Coronary artery (tissue), 2 donors: ENCODE measurements at regions not wholly inside any gene's neighbourhood (a gene's known extent, or its start where the extent isn't known, plus 50 kb on each side); places are given as distances from the start of the nearest gene placed in this dataset.
"Not testable (repeated sequence)": the region's sequence is repeated elsewhere in the genome, so short reads cannot be mapped to it uniquely, and the experiment has no call there.

Source experiments
- DNase-seq: peaks from one replicate; pipeline ENCODE4 v3.0.0-alpha.2; 2017; ENCODE audit warnings: low spot score
- H3K27ac ChIP-seq, 2 donors: fragments of 200-600 bp; sonication (generic); one replicate each; pipeline ENCODE4 v1.5.1; 2016 to 2019
- H3K4me3 ChIP-seq: fragments of 200-600 bp; sonication (generic); 2 replicates; pipeline ENCODE4 v1.5.1; 2016; ENCODE audit warnings: mild to moderate bottlenecking, moderate library complexity
- TF ChIP-seq, protein P1 (sequence below): fragments of 200-600 bp; sonication (generic); IDR thresholded peaks from one replicate; pipeline ENCODE4 v1.5.1; 2019; ENCODE audit warnings: antibody characterized with exemption

DNA sequence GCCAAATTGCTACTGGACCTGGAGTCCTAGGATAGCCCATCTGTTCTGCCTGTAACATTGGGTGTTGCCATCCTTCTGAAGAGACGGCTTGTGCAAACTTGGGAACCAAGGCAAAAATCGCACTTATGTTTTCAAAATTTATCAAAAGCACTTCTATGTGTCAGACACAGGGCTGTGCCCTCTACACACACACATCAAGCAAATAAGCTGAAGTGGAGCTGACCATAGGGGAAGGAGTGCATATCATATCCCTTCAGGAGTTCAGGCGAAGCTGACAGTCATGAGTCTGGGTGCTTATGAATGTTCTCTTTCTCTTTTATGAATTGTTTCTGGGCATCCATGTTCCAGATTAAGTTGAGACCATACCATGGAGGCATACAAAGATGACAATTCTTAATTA lies 247.9 kb downstream of the CYRIA start:
- TF ChIP-seq, protein P1, sequence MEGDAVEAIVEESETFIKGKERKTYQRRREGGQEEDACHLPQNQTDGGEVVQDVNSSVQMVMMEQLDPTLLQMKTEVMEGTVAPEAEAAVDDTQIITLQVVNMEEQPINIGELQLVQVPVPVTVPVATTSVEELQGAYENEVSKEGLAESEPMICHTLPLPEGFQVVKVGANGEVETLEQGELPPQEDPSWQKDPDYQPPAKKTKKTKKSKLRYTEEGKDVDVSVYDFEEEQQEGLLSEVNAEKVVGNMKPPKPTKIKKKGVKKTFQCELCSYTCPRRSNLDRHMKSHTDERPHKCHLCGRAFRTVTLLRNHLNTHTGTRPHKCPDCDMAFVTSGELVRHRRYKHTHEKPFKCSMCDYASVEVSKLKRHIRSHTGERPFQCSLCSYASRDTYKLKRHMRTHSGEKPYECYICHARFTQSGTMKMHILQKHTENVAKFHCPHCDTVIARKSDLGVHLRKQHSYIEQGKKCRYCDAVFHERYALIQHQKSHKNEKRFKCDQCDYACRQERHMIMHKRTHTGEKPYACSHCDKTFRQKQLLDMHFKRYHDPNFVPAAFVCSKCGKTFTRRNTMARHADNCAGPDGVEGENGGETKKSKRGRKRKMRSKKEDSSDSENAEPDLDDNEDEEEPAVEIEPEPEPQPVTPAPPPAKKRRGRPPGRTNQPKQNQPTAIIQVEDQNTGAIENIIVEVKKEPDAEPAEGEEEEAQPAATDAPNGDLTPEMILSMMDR, result no peak
- DNase-seq, result no peak
- Histone ChIP-seq H3K4me3 (no peak overlapping the region), H3K27ac (no peak overlapping the region)

DNA sequence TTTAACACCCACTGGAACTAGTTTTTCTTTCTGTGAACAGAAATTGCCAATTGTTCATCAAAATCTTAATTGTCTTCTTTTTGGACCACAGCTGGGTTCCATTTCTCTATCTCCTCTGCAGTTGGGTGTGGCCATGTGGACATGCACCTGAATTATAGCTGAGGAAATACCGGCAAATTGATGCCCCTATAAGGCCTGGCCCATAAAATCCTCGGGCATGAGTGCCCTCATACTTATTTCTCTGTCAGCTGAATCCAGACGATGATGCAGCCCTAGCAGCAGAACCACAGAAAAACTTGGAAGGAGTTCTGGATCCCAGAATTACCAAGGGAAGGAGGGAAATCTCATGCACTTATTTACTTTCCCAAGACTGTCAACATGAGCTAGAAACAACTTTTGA lies 249.0 kb downstream of the CYRIA start:
- no peak overlapping the region for H3K27ac ChIP-seq
- no peak for DNase-seq
- TF ChIP-seq, protein P1, result no peak

DNA sequence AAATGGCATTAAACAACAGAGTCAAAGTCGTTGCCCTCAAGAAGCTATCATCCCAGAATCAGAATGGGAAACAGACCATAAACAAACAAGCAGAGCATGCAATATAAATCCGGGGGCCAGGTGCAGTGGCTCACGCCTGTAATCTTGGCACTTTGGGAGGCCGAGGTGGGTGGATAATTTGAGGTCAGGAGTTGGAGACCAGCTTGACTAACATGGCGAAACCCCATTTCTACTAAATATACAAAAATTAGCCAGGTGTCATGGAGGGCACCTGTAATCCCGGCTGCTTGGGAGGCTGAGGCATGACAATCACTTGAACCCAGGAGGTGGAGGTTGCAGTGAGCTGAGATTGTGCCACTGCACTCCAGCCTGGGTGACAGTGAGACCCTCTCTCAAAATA lies 249.8 kb downstream of the CYRIA start:
- H3K27ac ChIP-seq, H3K4me3 ChIP-seq, DNase-seq: not testable (repeated sequence)

More for the DNA sequence above, 249.0 kb downstream of the CYRIA start:
- no peak overlapping the region for H3K4me3 ChIP-seq

DNA sequence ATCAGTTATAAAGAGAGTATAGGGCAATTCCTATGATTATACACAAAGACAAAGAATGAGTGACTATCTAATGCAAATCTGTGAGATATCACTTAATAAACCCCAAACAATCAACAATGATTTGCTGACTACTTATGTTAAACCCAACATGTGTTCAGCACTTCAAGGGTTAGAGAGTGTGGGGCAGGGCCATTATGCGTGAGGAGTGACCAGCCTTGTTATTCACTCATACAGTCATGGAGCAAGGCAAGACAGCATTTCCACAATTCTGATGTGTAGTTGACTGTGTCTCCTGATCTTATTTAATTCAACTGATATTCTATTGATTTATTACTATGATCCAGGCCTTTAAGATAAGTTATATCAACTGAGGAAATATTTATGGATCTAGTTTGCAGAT lies 251.7 kb downstream of the CYRIA start:
- no peak overlapping the region for H3K27ac ChIP-seq
- TF ChIP-seq, protein P1, result no peak
- DNase-seq, result no peak
- H3K4me3 ChIP-seq, result no peak overlapping the region

DNA sequence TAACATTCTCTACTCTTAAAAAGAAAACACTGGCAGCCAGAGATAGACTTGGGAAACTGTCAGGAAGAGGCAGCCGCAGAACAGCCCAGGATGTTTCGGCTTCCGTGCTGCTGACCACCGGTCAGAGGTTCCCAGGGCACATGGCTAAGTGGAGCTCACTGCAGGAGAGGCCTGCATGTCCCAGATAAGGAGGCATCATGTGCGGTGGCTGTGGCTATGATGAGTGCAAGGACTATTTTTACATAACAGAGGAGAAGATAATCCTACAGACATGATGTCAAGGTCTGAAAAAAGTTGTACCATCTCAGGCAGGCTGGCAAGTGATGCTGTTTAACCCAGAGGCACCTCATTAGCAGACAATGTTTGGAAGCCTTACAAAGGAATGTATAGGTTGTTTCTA lies 252.3 kb downstream of the CYRIA start:
- Histone ChIP-seq H3K27ac (no peak overlapping the region), H3K4me3 (no peak overlapping the region)
- TF ChIP-seq, protein P1, result no peak
- no peak for DNase-seq

DNA sequence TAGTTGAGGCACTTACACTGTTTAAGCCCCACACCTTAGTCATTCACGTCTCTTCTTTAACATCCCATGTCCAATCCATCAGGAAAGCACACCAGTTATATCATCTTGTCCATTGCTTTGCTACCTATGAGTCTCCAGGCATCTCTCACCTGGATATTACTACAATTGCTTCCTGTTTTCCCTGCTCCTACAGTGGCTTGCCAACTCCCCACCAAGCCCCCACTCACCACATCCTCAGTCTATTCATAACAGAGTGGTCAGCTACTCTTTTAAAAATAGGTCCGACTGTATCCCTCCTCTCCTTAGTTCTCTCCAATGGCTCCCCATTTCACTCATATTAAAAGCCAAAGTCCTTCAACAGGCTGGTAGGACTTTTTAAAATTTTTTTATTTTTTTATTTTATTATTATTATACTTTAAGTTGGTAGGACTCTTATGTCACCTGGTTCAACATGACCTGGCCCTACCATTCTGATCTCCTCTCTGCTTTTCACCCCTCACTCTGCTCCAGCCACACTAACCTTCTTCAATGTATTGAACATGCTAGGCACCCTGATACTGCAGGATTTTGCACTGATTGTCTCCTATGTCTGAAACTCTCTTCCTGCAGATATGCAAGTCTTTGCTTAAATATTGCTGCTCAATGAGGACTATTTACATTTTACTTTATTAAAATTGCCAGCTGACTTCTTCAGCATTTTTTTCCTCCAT lies 253.2 kb downstream of the CYRIA start:
- H3K27ac ChIP-seq, result no peak overlapping the region
- TF ChIP-seq, protein P1, result no peak
- H3K4me3 ChIP-seq, result no peak overlapping the region
- no peak for DNase-seq

DNA sequence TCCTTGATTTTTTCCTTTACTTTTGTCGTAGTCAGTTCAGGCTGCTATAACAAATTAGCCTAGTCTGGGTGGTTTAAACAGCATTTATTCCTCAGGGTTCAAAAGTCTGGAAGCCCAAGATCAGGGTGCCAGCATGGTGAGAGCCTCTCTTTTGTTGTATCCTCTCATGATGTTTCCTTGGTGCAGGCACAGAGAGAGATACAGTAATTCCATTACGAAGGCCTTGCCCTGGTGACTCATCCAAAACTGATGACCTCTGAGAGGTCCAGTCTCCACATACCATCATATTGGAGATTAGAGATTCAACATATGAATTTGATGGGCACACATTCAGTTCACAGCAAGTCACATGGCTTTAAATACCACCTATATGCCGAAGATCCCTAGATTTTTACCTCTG lies 253.8 kb downstream of the CYRIA start:
- DNase-seq, result no peak
- TF ChIP-seq, protein P1, result no peak
- no peak overlapping the region for H3K27ac ChIP-seq

DNA sequence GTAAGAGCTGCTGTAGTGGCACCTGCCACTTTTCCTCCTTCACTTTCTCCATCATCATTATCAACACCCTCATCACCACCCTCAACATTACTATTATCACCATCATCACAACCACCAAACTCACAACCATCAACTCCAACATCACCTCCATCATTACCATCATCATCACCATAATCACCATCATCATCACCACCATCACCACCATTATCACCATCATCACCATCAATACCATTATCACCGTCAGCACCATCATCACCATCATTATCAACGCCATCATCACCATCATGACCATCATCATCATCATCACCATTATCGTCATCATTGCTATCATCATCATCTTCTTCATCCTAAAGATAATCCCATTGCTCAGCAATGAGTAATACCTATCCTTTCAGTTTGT lies 255.8 kb downstream of the CYRIA start:
- TF ChIP-seq, protein P1, result no peak
- H3K27ac ChIP-seq, result no peak overlapping the region

More for the DNA sequence above, 253.8 kb downstream of the CYRIA start:
- no peak overlapping the region for H3K4me3 ChIP-seq

More for the DNA sequence above, 255.8 kb downstream of the CYRIA start:
- H3K4me3 ChIP-seq, result no peak overlapping the region
- DNase-seq, result no peak
